Fibroblast of skin of right biceps (primary cell): ENCODE measurements at regions not wholly inside any gene's neighbourhood (a gene's known extent, or its start where the extent isn't known, plus 50 kb on each side); places are given as distances from the start of the nearest gene placed in this dataset.

ENCODE experiments used
- DNase-seq: peaks from one replicate; pipeline ENCODE4 v3.0.0-alpha.2; 2013

DNA sequence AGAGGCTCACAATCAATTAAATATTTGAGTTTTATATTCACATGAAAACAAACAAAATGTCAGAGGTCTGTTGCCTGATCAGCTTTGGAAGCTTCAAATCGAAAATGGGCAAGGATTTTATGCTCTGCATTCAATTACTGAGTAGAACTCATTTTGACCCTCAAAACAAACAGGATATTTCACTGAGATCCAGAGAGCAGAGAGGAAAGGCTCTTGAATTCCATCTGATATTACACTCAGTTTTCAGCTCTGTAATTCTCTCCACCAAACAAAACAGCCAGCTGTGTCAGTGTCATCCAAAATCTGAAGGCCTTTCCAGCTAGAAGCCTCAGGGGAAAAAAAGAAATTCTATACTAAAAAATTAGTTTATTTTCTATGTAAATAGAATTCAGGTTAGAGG, 128.6 kb upstream of the FLRT2 start:
- DNase-seq, result no peak

DNA sequence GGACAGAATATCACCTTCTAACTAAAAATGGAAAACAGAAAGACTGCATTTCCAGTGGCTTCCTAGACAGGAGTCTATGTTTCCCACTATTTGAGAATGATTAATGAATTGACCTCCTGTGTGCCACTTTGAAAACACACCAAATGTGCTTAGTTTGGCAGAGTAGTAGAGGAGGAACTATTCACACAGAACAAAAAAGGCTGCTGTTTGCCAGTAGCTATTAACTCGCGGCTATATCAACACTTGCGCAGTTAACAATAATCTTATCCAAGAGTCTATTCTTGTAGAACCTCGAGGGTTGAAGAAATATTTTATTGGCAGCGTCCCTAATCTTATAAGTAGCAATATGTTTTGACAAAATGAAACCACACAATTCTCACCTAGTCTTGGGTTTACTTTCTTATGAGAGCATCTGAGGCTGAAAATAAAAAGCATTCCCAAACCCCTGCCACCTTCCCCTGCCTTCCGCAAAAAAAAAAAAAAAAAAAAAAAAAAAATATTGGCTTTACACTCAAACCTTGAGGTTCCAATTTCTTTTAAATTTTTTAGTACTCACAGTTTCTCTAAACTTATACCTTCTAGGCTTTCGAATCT, 127.3 kb upstream of the FLRT2 start:
- DNase-seq, result no peak

DNA sequence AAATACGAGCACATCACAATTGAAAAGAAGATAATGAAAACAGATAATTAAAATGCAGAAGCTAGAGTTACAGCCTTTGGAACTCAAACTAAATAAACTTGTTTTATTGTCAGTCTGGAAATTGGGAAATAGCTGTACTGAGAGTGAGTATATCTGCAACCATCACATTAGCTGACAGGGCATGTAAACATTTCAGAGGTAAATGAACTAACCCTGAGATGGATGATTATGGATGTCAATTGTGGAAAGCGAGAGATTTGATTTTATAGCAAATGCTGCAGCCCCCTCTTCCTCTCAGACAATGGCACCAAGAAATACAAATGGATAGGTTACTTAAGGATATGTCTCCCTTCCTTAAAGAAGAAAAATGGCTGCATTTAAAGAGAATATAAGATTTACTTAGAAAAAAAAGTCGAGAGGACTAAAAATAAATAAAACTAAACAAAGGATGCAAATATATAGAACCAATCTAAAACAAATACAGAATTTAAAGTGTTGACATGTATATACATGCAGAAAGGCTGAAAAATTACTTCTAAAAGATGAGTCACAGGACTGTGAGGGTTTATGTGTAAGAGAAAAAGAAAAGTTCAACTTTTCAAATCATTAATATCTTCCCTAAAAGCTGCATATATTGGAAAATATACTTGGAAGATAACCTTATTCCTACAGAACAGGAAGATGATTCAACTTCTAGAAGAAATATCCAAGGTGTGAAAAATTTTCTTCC, 120.3 kb upstream of the FLRT2 start:
- DNase-seq, result no peak

DNA sequence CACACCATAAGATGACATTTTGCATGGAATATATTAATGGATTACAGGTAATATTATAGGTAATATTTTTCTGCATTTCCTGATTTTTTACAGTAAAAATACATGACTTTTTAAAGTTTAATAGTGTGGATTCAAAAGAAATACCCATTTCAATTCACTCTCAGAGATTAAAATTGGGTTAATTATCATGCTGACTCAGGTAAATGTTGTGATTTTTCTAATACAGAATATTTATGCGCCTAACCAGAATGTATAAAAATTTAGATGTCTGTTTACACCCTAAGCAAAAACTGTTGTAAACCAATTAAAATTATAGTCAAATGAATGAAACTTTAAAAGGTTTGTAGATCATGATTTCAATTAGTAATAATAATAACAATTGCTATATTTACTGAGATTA, 117.2 kb upstream of the FLRT2 start:
- no peak for DNase-seq

DNA sequence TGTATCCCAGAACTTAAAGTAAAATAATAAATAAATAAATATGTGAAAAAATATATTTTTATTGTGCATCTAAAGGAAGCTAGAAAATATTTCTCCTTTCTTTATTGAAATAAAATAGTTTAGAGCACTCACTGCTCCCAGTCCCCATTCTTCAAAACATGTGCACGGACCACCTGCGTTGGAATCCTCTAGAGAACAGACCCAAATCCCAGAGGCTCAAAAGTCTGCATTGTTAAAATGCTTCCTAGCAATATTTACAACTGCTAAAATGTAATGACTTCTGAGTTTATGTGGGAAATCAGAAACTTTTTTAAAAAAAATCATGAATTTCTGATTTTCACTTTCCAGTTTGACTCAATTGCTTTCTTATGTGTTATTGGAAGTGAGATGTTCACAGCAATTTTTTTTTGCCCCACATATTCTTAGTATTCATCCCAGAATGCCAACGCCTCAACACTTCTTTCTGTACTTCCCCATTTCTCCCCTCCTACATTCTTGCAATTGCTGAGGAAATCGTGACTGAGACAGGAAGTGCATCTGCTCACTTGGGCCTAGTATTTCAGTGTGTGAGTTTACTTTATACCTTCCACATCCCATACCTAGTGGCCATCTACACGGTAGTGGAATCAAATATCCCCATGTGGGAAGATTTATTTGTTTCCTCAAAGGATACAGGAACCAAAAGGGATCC, 116.0 kb upstream of the FLRT2 start:
- DNase-seq, result peak; percentile 32

DNA sequence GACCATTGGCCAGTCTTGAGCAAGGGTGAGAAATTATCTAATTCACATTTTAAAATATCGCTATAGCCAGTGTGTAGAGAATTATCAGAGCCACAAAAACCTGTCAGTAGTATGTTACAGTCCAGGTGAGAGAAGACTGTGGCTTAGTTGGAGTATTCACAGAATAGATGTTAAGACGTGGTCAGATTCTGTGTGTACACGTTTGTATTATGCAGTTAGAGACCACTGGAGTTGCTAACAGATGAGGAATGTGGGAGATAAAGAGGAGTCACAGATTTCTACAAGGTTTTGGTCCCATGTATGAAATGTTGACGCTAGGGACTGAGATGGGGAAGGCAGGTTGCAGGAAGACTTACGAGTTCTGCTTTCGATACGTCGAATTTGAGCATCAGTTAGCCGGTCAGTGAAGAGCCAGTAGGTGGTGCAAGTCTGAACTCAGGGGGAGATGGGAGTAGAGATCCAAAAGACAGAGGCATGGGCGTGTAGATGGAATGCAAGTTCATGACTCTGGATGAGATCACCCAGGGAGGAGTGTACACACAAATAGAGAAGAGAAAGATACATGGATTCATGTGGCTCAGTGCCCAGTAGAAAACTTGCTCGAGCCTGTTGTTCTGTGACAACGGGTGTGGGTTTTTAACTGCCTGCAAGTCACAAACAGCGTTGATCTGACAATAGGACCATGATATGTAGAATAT, 114.8 kb upstream of the FLRT2 start:
- DNase-seq, result peak; percentile 93

DNA sequence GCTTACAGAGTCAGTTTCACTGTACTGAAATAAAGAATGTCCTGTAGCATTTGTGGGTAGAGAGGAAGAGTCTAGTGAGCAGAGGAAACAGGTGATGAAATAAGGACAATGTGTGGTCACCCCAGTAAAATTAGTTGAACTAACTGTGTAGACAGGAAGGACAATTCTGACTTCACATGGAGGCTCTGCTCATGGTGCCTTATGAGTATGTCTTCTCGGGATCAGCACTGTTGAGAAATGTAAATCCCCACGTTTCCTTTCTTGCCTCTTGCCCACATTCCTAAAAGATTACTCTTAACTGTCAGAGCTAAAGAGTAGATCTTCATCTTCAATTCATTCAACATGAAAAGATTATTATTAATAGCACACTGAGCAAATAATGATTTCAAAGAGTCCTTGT, 113.2 kb upstream of the FLRT2 start:
- DNase-seq, result peak; percentile 86

DNA sequence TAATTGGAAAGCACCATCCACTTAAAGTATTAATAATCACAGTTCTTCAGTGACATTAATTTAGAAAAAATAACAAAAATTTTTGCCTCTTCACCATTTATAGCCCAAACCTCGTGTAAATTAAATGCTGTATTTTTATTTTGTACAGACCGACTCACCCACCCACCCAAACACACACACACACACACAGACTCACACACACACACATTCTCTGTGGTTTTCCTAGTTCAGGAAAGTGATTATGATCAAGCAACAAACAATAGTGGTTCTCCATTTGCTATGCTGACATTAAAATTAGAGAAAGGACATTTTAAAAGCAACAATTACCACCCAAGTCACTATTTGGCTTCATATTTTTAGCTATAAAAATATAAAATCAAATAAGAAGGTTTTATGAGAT, 112.5 kb upstream of the FLRT2 start:
- DNase-seq, result no peak

DNA sequence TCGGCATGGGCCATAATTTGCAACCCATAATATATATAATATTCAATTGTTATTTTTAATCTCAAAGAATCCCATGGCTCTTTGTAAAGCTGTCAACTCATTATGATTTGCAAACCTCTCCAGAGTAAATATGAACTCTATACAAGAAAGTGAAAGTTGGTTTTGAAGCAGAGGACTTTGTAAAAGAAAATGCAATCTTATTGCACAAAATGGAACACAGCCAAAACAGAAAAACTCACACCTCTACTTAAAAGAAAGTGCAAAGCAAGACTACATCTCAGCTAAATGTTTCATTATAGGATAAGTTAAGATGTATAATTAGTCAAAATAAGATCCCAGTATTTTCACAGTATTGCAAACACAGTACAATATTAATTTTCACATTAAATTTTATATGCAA, 111.2 kb upstream of the FLRT2 start:
- no peak for DNase-seq

DNA sequence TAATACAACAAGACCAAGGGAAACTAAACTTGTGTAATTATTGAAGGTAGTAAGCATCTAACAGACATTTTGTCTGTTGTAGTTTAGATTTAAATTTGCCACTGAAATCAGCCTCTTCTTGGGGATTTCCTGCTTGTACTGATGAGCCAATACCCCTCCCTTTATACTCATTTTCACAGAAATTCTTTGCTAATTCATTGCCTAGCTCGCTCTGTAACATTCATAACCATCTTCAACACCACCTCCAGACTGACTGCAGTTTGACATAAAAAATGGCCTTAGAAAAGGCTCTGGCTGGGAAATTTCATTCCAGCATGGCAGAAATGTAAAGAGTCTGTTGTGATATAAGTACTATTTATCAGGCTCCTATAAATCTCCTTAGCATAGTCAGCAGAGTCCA, 109.7 kb upstream of the FLRT2 start:
- no peak for DNase-seq

DNA sequence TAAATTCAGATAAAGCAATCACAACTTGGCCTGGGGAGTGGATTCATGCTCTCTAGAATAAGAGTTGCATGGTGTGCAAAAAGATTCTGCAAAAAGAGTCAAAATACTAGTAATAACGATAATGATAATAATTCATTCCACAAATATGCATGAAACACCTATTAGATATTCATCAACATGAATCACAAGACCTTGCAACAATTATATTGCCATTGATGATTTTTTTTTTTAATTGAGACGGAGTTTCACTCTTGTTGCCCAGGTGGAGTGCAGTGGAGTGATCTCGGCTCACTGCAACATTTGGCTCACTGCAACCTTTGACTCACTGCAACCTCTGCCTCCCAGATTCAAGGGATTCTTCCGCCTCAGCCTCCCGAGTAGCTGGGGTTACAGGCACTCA, 109.2 kb upstream of the FLRT2 start:
- DNase-seq, result no peak

DNA sequence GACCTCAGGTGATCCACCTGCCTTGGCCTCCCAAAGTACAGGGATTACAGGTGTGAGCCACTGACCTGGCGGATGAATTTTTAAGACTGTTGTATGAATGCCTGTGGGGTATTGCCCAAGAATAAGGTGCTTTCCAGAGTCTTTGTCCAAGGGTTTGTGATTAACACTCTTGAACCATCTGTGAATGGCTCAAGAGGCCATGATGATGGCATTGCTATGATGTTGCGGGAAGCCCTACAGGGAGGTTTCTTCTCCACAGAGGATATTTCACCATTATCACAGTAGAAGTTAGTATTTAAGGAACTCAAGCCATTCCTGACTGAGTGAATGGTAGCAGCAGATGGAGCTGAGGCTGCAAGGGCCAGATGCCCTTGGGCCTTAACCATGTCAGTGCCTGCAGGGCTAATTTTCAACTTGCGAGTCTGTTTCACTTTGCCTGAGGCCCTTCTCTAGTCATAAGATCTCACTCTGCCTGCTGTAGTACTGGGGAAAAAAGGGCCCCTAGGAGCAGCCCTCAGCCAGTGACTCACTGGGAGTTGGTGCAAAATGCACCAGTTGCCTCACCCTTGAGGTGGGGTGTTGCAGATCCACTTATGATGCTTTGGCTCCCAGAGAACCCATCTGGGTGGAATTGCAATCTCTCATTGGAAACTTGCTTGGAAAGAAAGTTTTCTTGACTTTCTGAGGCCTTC, 108.6 kb upstream of the FLRT2 start:
- peak; percentile 60 for DNase-seq

DNA sequence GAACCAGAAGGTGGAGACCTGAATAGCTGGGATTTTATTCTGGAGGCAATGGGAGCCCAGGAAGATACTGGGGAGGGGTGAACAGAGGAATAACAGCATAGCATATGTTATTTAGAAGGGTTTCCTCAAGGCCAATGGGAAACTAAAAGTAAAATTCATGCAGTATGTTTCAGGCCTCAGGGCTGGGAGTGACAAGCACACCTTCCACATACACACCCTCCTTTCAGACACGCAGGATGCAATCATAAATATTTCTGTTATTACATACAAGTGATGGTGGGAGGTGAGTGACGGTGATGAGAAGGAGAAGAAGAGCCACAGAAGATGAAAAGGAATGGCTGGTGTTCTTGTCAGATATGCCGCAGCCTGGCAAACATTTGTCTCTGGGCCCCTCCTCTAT, 106.1 kb upstream of the FLRT2 start:
- no peak for DNase-seq

DNA sequence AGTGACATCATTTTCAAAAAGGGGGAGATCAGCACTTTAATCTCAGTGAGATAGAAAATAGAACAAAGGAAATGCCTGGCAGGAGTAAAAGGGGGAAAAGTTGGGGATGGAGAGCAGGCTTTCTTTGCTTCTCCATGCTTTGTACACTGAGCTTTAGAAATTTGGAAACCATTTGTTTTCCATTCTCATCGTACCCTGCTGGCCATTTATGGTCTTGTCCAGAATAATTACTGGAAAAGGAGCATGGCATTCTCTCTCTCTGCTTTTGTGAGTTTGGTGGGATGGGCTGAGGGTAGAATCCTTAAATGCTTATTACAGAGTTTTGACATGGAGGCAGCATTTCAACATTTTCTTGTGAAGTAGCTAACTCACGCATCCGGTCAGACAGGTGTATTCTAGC, 104.4 kb upstream of the FLRT2 start:
- DNase-seq, result no peak

DNA sequence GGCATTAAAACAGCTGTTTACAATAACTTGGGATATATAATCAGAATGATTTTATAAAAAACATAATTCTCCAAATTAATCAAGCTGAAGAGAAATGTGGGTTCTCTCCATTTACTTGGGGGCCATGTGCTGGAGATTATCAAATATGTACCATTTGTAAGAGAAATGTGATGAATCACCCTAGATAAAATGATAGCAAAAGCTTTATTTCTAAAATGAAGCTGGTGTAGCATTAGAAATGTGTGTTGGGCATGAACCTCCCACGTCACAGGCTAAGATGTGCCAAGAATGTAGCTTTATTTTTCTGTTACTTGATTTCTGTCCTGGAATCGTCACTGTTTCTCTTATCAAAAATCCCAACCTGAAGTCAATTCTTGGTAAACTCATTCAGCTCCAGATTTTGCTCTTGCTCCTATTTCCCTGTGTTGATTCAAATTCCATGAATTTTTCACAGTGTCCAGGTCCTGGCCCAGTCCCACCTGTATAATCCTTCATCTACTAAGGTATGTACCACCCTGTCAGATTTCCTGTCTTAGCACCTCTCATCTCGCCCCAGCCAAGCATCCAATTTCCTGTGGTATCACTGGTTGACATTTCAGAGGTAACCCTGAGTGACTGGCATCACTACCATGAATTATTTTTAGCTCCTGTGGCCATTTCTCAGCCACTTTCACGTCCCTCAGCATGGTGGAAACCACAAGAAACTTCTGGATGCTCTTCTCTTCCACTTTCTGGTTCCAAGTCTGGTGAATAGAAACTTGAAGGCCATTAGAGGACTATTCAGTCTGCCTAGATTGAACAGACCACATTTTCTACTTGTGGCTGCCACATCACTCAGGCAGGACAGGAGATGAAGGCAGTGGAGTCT, 103.6 kb upstream of the FLRT2 start:
- no peak for DNase-seq

DNA sequence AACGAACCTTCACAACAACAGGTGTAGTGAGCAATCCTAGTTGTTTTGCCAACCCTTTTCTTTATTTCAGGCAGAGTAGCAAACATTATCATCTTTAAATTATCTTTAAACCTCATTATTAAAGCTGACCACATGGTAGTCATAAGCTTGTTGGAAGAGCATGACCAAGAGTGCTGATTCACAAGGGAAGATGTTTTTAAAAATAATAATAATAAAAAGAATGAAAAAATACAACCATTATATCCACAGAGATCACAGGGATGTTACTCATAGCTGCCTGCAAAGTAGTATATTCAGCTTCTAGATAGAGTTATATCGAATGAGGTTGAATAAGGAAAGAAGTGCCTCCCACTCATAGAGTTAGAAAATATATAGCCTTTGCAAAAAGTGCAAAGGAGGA, 101.0 kb upstream of the FLRT2 start:
- DNase-seq, result no peak

DNA sequence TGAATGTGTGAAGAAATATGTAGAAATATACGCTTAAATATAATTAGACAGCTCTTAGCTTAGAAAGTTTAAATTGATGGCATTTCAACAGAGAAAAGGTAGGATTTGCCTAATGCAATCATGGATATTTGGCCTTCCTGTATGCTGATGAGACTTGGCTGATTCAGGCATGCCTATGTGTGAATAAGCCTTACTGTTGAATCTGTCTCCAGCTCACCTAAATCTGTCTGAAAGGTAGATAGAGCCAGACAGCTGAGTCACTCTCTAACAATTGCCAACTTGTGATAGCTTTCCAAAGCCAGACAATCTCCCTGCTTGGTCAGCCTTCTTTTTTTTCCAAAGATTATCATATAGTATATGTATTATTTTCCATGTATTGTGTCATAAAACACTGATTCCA, 92.8 kb upstream of the FLRT2 start:
- peak; percentile 84 for DNase-seq

DNA sequence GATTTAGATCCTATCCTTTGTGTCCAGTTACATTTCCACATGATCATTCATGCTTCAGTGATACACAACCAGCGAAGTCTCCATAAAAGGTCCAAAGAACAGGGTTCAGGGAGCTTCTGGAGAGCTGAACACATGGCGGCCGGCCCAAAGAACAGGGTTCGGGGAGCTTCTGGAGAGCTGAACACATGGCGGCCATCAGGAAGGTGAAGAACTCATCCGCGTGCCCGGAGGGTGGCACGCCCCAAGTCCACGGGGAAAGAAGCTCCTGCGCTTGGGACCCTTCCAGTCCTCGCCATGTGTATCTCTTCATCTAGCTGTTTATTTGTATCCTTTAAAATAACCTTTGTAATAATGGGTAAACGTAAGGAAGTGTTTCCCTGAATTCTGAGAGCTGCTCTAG, 91.9 kb upstream of the FLRT2 start:
- DNase-seq, result no peak

DNA sequence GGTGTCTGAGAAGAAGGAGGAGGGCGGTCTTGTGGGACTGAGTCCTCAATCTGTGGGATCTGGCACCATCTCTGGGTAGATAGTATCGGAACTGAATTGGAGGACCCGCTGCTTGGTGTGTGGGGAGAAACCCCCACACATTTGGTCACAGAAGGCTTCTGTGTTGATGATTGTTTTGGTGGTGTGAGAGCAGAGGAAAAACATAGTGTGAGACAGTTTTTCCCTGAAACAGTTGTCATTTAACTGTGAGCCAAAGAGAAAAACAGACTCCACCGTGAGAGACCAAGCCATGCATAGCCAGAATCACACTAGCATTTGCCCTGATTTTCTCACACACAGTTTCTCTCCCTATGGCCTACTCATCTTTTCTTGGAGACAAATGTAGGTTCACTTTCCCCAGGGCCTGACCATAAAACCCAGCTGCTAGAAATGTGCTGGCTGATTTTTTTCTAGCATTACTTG, 91.4 kb upstream of the FLRT2 start:
- DNase-seq, result no peak

DNA sequence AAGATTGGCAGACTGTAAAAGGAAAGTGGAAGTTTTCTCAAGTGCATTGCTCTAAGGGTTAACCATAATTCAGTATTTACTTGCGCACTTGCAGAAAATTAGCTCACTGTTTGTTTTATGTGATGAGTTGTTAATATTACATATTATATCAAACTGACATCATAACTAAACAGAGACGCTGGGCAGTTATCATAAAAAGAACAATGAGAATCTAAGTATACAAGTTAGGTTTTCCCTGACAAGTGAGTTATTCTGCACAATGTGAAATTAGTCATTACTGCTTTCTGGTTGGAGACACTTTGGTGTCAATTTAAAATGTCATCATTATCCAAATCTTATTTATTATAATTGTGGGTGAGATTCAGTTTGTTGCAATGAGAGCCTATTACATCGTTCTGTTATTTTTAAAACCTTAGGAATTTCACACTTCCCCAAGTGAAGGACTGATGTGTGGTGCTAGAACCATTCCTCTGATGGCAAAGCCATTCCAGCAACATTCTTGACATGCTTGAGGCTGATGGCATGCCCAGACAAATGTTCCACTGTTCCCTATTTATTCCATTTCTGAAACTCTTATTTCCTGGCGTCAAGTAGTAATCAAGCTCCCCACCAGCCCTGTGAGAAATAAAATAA, 90.1 kb upstream of the FLRT2 start:
- DNase-seq, result peak; percentile 87

DNA sequence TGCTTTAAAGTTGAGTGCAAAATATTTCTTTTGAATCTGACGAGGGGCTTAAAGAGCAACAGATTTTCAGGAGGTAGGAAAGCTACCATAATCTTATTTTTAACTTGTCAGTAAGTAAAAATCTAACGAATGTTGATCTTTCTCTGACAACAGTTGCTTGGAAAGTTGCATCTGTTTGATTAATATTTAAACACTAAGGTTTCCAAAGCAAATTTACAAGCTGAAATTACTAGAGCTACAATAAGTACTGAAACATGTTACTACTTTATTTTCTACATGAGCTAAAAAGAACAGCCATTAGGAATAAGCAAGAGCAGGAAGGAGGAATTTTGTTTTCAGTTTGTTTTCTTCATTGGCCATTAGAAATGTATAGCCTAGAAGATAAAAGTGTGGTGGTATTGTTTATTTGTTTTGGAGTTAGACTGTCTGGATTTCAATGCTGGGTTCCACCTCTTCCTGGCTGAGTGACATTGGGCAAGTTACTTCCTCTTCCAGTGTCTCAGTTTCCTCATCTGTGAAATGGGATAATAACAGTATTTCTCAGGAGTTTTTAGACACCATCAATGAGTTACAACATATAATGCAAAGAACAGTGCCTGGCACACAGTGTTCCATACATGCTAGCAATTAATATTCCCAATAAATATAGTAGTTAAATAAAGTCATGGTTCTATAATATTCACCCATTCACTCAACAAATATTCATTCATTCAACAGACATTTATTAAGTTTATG, 87.9 kb upstream of the FLRT2 start:
- no peak for DNase-seq
